Keratinocyte (primary cell): ENCODE measurements at regions not wholly inside any gene's neighbourhood (a gene's known extent, or its start where the extent isn't known, plus 50 kb on each side); places are given as distances from the start of the nearest gene placed in this dataset.

Experiments used
- DNase-seq: peaks from one replicate; pipeline ENCODE4 v3.0.0-alpha.2; 2011; ENCODE audit warnings: low read depth, missing footprints, low spot score
- FAIRE-seq: peaks from 2 replicates; lab custom pipeline; 2011; peaks lifted over from hg19 to GRCh38; lab: Jason Lieb, UNC
- H2AFZ ChIP-seq: 2 replicates; pipeline ENCODE4 v1.6.0; 2012; ENCODE audit warnings: low read length, control low read depth, inconsistent platforms; ENCODE audit not compliant: control insufficient read depth
- H3K27ac ChIP-seq: 2 replicates; pipeline ENCODE4 v1.5.1; 2011; ENCODE audit warnings: low read length; ENCODE audit not compliant: control insufficient read depth, insufficient read depth
- H3K27me3 ChIP-seq: 3 replicates; pipeline ENCODE4 v1.6.0; 2011; ENCODE audit warnings: low read length; ENCODE audit not compliant: control insufficient read depth, insufficient read depth; ENCODE audit errors: extremely low read depth
- H3K36me3 ChIP-seq, 2 experiments: 2 replicates in 1 of 2; 3 replicates in 1 of 2; pipeline ENCODE4 v1.5.1; 2011; ENCODE audit warnings: low read length in 2 of 2, mild to moderate bottlenecking in 1 of 2; ENCODE audit not compliant: control insufficient read depth in 2 of 2, insufficient read depth in 2 of 2; ENCODE audit errors: extremely low read depth in 1 of 2
- H3K4me1 ChIP-seq: 3 replicates; pipeline ENCODE4 v1.5.1; 2011; ENCODE audit warnings: low read length; ENCODE audit not compliant: control insufficient read depth, insufficient read depth; ENCODE audit errors: extremely low read depth
- H3K4me2 ChIP-seq: 3 replicates; pipeline ENCODE4 v1.6.0; 2011; ENCODE audit warnings: low read depth, low read length; ENCODE audit not compliant: control insufficient read depth, insufficient read depth; ENCODE audit errors: extremely low read depth
- H3K4me3 ChIP-seq, 3 experiments: fragments of 200-600 bp in 1 of 3; sonication (generic) in 1 of 3; 2 replicates in 2 of 3; 3 replicates in 1 of 3; pipeline ENCODE4 v1.5.1; 2011 to 2016; ENCODE audit warnings: low read length in 3 of 3, mild to moderate bottlenecking in 3 of 3, control low read depth in 2 of 3, inconsistent platforms in 1 of 3, low read depth in 1 of 3, mixed read lengths in 1 of 3, mixed run types in 1 of 3, moderate library complexity in 1 of 3; ENCODE audit not compliant: control insufficient read depth in 2 of 3, insufficient read depth in 2 of 3; ENCODE audit errors: extremely low read depth in 1 of 3
- H3K79me2 ChIP-seq: 2 replicates; pipeline ENCODE4 v1.6.0; 2012; ENCODE audit warnings: low read length; ENCODE audit not compliant: control insufficient read depth, insufficient read depth
- H3K9ac ChIP-seq: 3 replicates; pipeline ENCODE4 v1.6.0; 2011; ENCODE audit warnings: low read length; ENCODE audit not compliant: control insufficient read depth, insufficient read depth; ENCODE audit errors: extremely low read depth
- H3K9me1 ChIP-seq: 3 replicates; pipeline ENCODE4 v1.6.0; 2011; ENCODE audit warnings: low read length; ENCODE audit not compliant: control insufficient read depth, insufficient read depth; ENCODE audit errors: extremely low read depth
- H3K9me3 ChIP-seq: 2 replicates; pipeline ENCODE4 v1.5.1; 2012; ENCODE audit warnings: low read depth, low read length; ENCODE audit not compliant: control insufficient read depth
- H4K20me1 ChIP-seq: 3 replicates; pipeline ENCODE4 v1.6.0; 2011; ENCODE audit warnings: low read length; ENCODE audit not compliant: control insufficient read depth, insufficient read depth; ENCODE audit errors: extremely low read depth
- CTCF ChIP-seq, 3 experiments: IDR thresholded peaks in 1 of 3; conservative IDR thresholded peaks in 1 of 3; optimal IDR thresholded peaks in 1 of 3; 2 replicates in 2 of 3; 3 replicates in 1 of 3; pipeline versions ENCODE3 to v1.5.1; 2011; ENCODE audit warnings: low read length in 3 of 3, mild to moderate bottlenecking in 3 of 3, moderate library complexity in 2 of 3, control low read depth in 1 of 3, inconsistent platforms in 1 of 3; ENCODE audit not compliant: insufficient read depth in 2 of 3; ENCODE audit errors: extremely low read depth in 1 of 3
- EZH2 ChIP-seq: IDR thresholded peaks from one replicate; pipeline ENCODE4 v1.6.1; 2012; ENCODE audit warnings: inconsistent platforms, mild to moderate bottlenecking, low read length, moderate library complexity
- dilution Hi-C: fragments of 300-500 bp; cut with MboI; formaldehyde crosslinking; loops from one replicate; pipeline ENCODE4 v1.7.0; 2020; ENCODE audit warnings: low sequenced_read_pairs; ENCODE audit not compliant: extremely low pct_ligation_motif_present

GRCh38 chr5:60223342-60223741 is 329.8 kb upstream of the PDE4D start:
- no peaks in the 10 kb centered on the region for H3K79me2 ChIP-seq
- dilution Hi-C loops = no loop called here
- no peak overlapping the region for H3K9ac ChIP-seq
- FAIRE-seq (no peak), DNase-seq (no peak)
- no peaks in the 10 kb centered on the region for H3K36me3 ChIP-seq
- H3K4me3 ChIP-seq = no peak overlapping the region
- peaks cover 3% of the 10 kb centered on the region for H3K27me3 ChIP-seq
- no peak for TF ChIP-seq CTCF (optimal IDR thresholded peaks at IDR 0.05 in 1 of 3, IDR thresholded peaks at IDR 0.05 in 1 of 3, conservative IDR thresholded peaks at IDR 0.05 in 1 of 3; ENCODE audit: extremely low read depth in 1 of 3, insufficient read depth in 2 of 3, low read length in 3 of 3)
- no peak for TF ChIP-seq EZH2
- no peak overlapping the region for H2AFZ ChIP-seq
- H3K4me2 ChIP-seq = no peak overlapping the region
- H3K4me1 ChIP-seq = no peaks in the 10 kb centered on the region
- no peaks in the 10 kb centered on the region for H3K9me1 ChIP-seq
- no peaks in the 10 kb centered on the region for H4K20me1 ChIP-seq
- H3K9me3 ChIP-seq = no peaks in the 10 kb centered on the region
- no peak overlapping the region for H3K27ac ChIP-seq

- H3K79me2 ChIP-seq = no peaks in the 10 kb centered on the region
- no peak for TF ChIP-seq CTCF (optimal IDR thresholded peaks at IDR 0.05 in 1 of 3, IDR thresholded peaks at IDR 0.05 in 1 of 3, conservative IDR thresholded peaks at IDR 0.05 in 1 of 3; ENCODE audit: extremely low read depth in 1 of 3, insufficient read depth in 2 of 3, low read length in 3 of 3)
- no peak for TF ChIP-seq EZH2
- H4K20me1 ChIP-seq = no peaks in the 10 kb centered on the region
- H3K4me2 ChIP-seq = no peak overlapping the region
- no peak overlapping the region for H2AFZ ChIP-seq
- FAIRE-seq (no peak), DNase-seq (no peak)
- no peaks in the 10 kb centered on the region for H3K9me3 ChIP-seq
- H3K27ac ChIP-seq = no peak overlapping the region
- no peak overlapping the region for H3K9ac ChIP-seq
- peaks cover 2% of the 10 kb centered on the region for H3K27me3 ChIP-seq
- no peaks in the 10 kb centered on the region for H3K36me3 ChIP-seq
- no peaks in the 10 kb centered on the region for H3K4me1 ChIP-seq
- dilution Hi-C loops = no loop called here
- no peak overlapping the region for H3K4me3 ChIP-seq
- H3K9me1 ChIP-seq = no peaks in the 10 kb centered on the region
Measured at GRCh38 chr5:60219921-60220320, 326.4 kb upstream of the PDE4D start.
